ENCODE measurements at regions not wholly inside any gene's neighbourhood (a gene's known extent, or its start where the extent isn't known, plus 50 kb on each side); places are given as distances from the start of the nearest gene placed in this dataset.

GRCh38 chr2:180063494-180064092 is 56.5 kb upstream of the CWC22 start:
- H3K4me1 ChIP-seq (ENCODE audit: control insufficient read depth in 1 of 2, insufficient read depth in 2 of 2, low read length in 2 of 2): no peaks in the 10 kb centered on the region
- H3K27me3 ChIP-seq (ENCODE audit: insufficient read depth, low read length): no peaks in the 10 kb centered on the region
- no peaks in the 10 kb centered on the region for H3K9me3 ChIP-seq (ENCODE audit: control insufficient read depth in 1 of 2, insufficient read depth in 1 of 2, low read depth in 1 of 2, low read length in 2 of 2)
- H3K4me3 ChIP-seq (replicated peaks in 1 of 2; ENCODE audit: low read depth in 1 of 2, low read length in 2 of 2): no peak overlapping the region
- H3K4me2 ChIP-seq (ENCODE audit: low read length): no peak overlapping the region
- POLR2A ChIA-PET: no interaction called here
- no peak for DNase-seq (ENCODE audit: low read depth, low spot score)
- RAD21 ChIA-PET (ENCODE audit: low non-redundant PET in 1 of 2, low total read pairs in 2 of 2, uncharacterized antibody in 2 of 2, unreplicated experiment in 2 of 2): no interaction called here
- H3K79me2 ChIP-seq (ENCODE audit: insufficient read depth, low read length): no peaks in the 10 kb centered on the region
- H3K36me3 ChIP-seq (ENCODE audit: control insufficient read depth in 1 of 2, insufficient read depth in 2 of 2, low read length in 2 of 2): no peaks in the 10 kb centered on the region
- H2AFZ ChIP-seq (ENCODE audit: low read depth, low read length, poor library complexity, severe bottlenecking): no peak overlapping the region
- ATAC-seq: no peak
- no TSS peak for BruUV-seq (replicated peaks)
- no peak overlapping the region for H3K9ac ChIP-seq (ENCODE audit: low read length)
- H3K27ac ChIP-seq (ENCODE audit: low read depth, low read length): no peak overlapping the region
- no peaks in the 10 kb centered on the region; the same call in 1 of the 2 replicates for H3K9me2 ChIP-seq (ENCODE audit: insufficient read depth)
- no peak for TF ChIP-seq EZH2phosphoT487 (IDR thresholded peaks at IDR 0.05; ENCODE audit: borderline replicate concordance)
- no peak for TF ChIP-seq JUND (IDR thresholded peaks at IDR 0.05)
- TF ChIP-seq, protein P1, sequence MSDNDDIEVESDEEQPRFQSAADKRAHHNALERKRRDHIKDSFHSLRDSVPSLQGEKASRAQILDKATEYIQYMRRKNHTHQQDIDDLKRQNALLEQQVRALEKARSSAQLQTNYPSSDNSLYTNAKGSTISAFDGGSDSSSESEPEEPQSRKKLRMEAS (IDR thresholded peaks at IDR 0.05): no peak
- TF ChIP-seq, protein P2, sequence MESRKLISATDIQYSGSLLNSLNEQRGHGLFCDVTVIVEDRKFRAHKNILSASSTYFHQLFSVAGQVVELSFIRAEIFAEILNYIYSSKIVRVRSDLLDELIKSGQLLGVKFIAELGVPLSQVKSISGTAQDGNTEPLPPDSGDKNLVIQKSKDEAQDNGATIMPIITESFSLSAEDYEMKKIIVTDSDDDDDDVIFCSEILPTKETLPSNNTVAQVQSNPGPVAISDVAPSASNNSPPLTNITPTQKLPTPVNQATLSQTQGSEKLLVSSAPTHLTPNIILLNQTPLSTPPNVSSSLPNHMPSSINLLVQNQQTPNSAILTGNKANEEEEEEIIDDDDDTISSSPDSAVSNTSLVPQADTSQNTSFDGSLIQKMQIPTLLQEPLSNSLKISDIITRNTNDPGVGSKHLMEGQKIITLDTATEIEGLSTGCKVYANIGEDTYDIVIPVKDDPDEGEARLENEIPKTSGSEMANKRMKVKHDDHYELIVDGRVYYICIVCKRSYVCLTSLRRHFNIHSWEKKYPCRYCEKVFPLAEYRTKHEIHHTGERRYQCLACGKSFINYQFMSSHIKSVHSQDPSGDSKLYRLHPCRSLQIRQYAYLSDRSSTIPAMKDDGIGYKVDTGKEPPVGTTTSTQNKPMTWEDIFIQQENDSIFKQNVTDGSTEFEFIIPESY (IDR thresholded peaks at IDR 0.05; ENCODE audit: extremely low read depth, insufficient replicate concordance, low read length): no peak
- TF ChIP-seq EZH2 (IDR thresholded peaks at IDR 0.05): no peak
- TF ChIP-seq POLR2A (IDR thresholded peaks at IDR 0.05; ENCODE audit: borderline replicate concordance, extremely low read depth, insufficient read depth, insufficient read length): no peak
- no peak for TF ChIP-seq POLR2AphosphoS5 (IDR thresholded peaks at IDR 0.05; ENCODE audit: low read depth, low read length)
- no peak for TF ChIP-seq SIN3A (IDR thresholded peaks at IDR 0.05; ENCODE audit: low read depth)
- TF ChIP-seq CBX3 (IDR thresholded peaks at IDR 0.05; ENCODE audit: low read depth): no peak
- TF ChIP-seq ELF1 (IDR thresholded peaks at IDR 0.05; ENCODE audit: borderline replicate concordance, low read depth): no peak
- no peak for TF ChIP-seq ZNF274 (IDR thresholded peaks at IDR 0.05; ENCODE audit: low read depth, low read length)
- TF ChIP-seq CEBPB (IDR thresholded peaks at IDR 0.05; ENCODE audit: low read depth): no peak
- TF ChIP-seq REST (IDR thresholded peaks at IDR 0.05; ENCODE audit: low read depth): no peak
- no peak for TF ChIP-seq SP1 (IDR thresholded peaks at IDR 0.05; ENCODE audit: low read depth)
- no peak for TF ChIP-seq YY1 (IDR thresholded peaks at IDR 0.05; ENCODE audit: extremely low read depth, insufficient replicate concordance, low read depth, low read length)
- no peak for TF ChIP-seq FOSL1 (IDR thresholded peaks at IDR 0.05; ENCODE audit: low read depth)
- TF ChIP-seq, protein P3, sequence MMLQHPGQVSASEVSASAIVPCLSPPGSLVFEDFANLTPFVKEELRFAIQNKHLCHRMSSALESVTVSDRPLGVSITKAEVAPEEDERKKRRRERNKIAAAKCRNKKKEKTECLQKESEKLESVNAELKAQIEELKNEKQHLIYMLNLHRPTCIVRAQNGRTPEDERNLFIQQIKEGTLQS (IDR thresholded peaks at IDR 0.05): no peak
- no peak for TF ChIP-seq ZFX (IDR thresholded peaks at IDR 0.05)
- H4K20me1 ChIP-seq (ENCODE audit: insufficient read depth): no peaks in the 10 kb centered on the region
- intact Hi-C loops (cut with micrococcal nuclease): no loop called here
- CTCF ChIA-PET: no interaction called here
